ENCODE measurements at regions not wholly inside any gene's neighbourhood (a gene's known extent, or its start where the extent isn't known, plus 50 kb on each side); places are given as distances from the start of the nearest gene placed in this dataset.

DNA sequence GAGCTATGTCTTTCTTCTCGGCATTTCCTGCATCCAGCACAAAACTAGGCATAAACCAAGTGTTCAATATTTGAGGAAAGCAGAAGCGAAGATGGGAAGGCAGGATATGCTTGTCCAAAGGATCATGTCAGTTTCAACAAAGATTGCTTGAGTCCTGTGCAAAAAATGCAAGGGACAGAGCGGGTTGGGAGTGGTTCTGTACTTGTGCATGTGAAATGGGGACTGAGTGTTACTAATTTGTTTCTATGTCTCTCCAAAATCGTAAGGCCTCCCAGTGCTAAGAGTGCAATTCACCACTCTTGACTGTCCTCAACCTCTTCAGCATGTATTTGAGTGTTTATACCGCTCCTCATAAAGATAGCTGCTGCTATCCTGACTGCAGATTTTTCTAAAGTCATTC is 166.2 kb downstream of the DLEU7 start:
- DNase-seq (no peak), ATAC-seq (ENCODE audit: insufficient read depth, low read depth) (no peak)
- no peak overlapping the region for H3K4me2 ChIP-seq (ENCODE audit: insufficient read depth, low read length)
- no peaks in the 10 kb centered on the region for H3K9me3 ChIP-seq (ENCODE audit: insufficient read depth, low read length, severe bottlenecking)
- peaks cover 20% of the 10 kb centered on the region for H3K4me1 ChIP-seq (ENCODE audit: insufficient read depth, low read length)
- H2AFZ ChIP-seq (ENCODE audit: low read depth, low read length) = no peak overlapping the region
- no peaks in the 10 kb centered on the region for H4K20me1 ChIP-seq (ENCODE audit: insufficient read depth, low read length)
- H3K79me2 ChIP-seq (ENCODE audit: insufficient read depth, low read length) = no peaks in the 10 kb centered on the region
- H3K36me3 ChIP-seq (ENCODE audit: insufficient read depth, low read length) = no peaks in the 10 kb centered on the region
- no peaks in the 10 kb centered on the region for H3K27me3 ChIP-seq (ENCODE audit: insufficient read depth, low read length, poor library complexity)
- H3K9ac ChIP-seq (ENCODE audit: low read depth, low read length) = no peak overlapping the region
- 0 out of 2 replicates have a peak overlapping the region, but pooled peaks have one; percentile 40 for H3K27ac ChIP-seq (ENCODE audit: low read length)
- TF ChIP-seq CTCF (IDR thresholded peaks at IDR 0.05; ENCODE audit: borderline replicate concordance, extremely low read depth, low read length, poor library complexity, severe bottlenecking) (no peak), EZH2 (IDR thresholded peaks at IDR 0.05; ENCODE audit: borderline replicate concordance, low read depth, low read length, severe bottlenecking) (no peak)
- H3K4me3 ChIP-seq (ENCODE audit: low read depth in 1 of 2, low read length in 2 of 2) = no peak overlapping the region

GRCh38 chr13:50677687-50678463 is 165.6 kb downstream of the DLEU7 start:
- H3K4me2 ChIP-seq (ENCODE audit: insufficient read depth, low read length) = no peak overlapping the region

DNA sequence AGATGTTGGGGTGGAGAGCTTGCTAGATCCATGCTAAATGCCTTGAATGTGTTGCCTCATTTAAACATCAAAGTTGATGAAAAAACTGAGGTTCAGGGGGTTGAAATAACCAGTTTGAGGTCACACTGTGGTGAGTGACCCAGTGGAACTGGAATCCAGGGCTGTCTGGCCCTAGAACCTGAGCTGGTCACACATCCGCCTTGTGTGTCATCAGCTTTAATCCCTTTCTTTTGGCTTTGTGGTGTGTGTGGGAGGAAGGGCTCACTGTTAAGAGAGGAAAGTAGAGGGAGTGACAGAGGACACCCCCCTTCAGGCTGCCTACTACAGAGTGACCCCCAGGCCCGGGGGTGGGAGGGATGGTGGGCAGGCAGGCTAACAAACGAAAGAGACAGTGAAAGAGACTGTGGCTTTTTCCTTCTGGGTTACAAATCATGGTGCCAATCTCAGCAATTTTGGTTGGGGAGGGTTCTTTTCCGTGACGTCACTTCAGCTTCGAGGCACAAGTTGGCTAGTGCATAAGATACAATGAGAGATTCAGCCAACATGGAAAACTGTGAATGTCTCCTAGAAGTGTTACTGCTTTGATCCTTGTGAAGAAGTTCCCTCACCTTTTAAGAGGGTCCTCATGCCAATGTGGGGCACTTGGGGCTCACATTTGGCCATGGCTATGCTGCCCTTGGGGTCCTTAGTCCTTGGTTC is 164.9 kb downstream of the DLEU7 start:
- no peaks in the 10 kb centered on the region for H3K9me3 ChIP-seq (ENCODE audit: insufficient read depth, low read length, severe bottlenecking)
- peaks cover 24% of the 10 kb centered on the region for H3K4me1 ChIP-seq (ENCODE audit: insufficient read depth, low read length)
- DNase-seq (no peak), ATAC-seq (ENCODE audit: insufficient read depth, low read depth) (0 out of 3 replicates have a peak, but pooled peaks have one; percentile 16)
- H3K4me3 ChIP-seq (ENCODE audit: low read depth in 1 of 2, low read length in 2 of 2) = no peak overlapping the region
- H3K36me3 ChIP-seq (ENCODE audit: insufficient read depth, low read length) = no peaks in the 10 kb centered on the region
- no peak overlapping the region; the same call in 1 of the 2 replicates for H3K27ac ChIP-seq (ENCODE audit: low read length)
- H3K9ac ChIP-seq (ENCODE audit: low read depth, low read length) = no peak overlapping the region
- no peak overlapping the region for H2AFZ ChIP-seq (ENCODE audit: low read depth, low read length)
- no peaks in the 10 kb centered on the region for H3K79me2 ChIP-seq (ENCODE audit: insufficient read depth, low read length)
- TF ChIP-seq EZH2 (IDR thresholded peaks at IDR 0.05; ENCODE audit: borderline replicate concordance, low read depth, low read length, severe bottlenecking) (no peak), CTCF (IDR thresholded peaks at IDR 0.05; ENCODE audit: borderline replicate concordance, extremely low read depth, low read length, poor library complexity, severe bottlenecking) (no peak)
- H3K4me2 ChIP-seq (ENCODE audit: insufficient read depth, low read length) = no peak overlapping the region
- no peaks in the 10 kb centered on the region for H4K20me1 ChIP-seq (ENCODE audit: insufficient read depth, low read length)
- no peaks in the 10 kb centered on the region for H3K27me3 ChIP-seq (ENCODE audit: insufficient read depth, low read length, poor library complexity)

More at GRCh38 chr13:50677687-50678463, 165.6 kb downstream of the DLEU7 start:
- no peaks in the 10 kb centered on the region for H4K20me1 ChIP-seq (ENCODE audit: insufficient read depth, low read length)
- H3K4me1 ChIP-seq (ENCODE audit: insufficient read depth, low read length) = peaks cover 20% of the 10 kb centered on the region
- H3K27me3 ChIP-seq (ENCODE audit: insufficient read depth, low read length, poor library complexity) = no peaks in the 10 kb centered on the region
- ATAC-seq (ENCODE audit: insufficient read depth, low read depth) = 0 out of 3 replicates have a peak, but pooled peaks have one; percentile 15
- H2AFZ ChIP-seq (ENCODE audit: low read depth, low read length) = no peak overlapping the region
- H3K4me3 ChIP-seq (ENCODE audit: low read depth in 1 of 2, low read length in 2 of 2) = no peak overlapping the region
- H3K27ac ChIP-seq (ENCODE audit: low read length) = no peak overlapping the region
- H3K36me3 ChIP-seq (ENCODE audit: insufficient read depth, low read length) = no peaks in the 10 kb centered on the region
- H3K9ac ChIP-seq (ENCODE audit: low read depth, low read length) = no peak overlapping the region
- no peak for TF ChIP-seq EZH2 (IDR thresholded peaks at IDR 0.05; ENCODE audit: borderline replicate concordance, low read depth, low read length, severe bottlenecking)
- TF ChIP-seq CTCF (IDR thresholded peaks at IDR 0.05; ENCODE audit: borderline replicate concordance, extremely low read depth, low read length, poor library complexity, severe bottlenecking) = no peak
- H3K79me2 ChIP-seq (ENCODE audit: insufficient read depth, low read length) = no peaks in the 10 kb centered on the region
- no peak for DNase-seq
- H3K9me3 ChIP-seq (ENCODE audit: insufficient read depth, low read length, severe bottlenecking) = no peaks in the 10 kb centered on the region
